Right lung (tissue), 2 donors: ENCODE measurements at regions not wholly inside any gene's neighbourhood (a gene's known extent, or its start where the extent isn't known, plus 50 kb on each side); places are given as distances from the start of the nearest gene placed in this dataset.
"Not testable (repeated sequence)": the region's sequence is repeated elsewhere in the genome, so short reads cannot be mapped to it uniquely, and the experiment has no call there.

ENCODE experiments used
- DNase-seq, 2 donors: peaks; one replicate each; pipeline ENCODE4 v3.0.0-alpha.2; 2013

DNA sequence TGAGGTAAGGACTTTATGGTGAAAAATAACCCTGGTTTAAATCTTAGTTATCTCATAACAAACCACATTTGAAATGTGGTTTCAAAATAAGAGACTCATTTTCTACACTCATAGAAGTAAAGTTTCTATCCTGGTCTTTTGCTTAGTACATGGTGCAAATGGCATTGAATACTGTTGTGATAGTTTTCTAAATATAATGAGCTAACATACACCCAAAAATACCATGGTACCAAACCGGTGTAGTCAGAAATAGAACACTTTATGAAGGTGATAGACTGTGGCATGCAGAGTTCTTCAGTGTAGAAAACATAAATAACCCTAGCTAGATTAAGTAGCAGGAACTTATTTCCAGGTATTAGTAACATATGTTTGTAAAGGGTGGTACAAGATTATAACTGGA is 629.4 kb downstream of the PLOD2 start:
- no peak for DNase-seq

DNA sequence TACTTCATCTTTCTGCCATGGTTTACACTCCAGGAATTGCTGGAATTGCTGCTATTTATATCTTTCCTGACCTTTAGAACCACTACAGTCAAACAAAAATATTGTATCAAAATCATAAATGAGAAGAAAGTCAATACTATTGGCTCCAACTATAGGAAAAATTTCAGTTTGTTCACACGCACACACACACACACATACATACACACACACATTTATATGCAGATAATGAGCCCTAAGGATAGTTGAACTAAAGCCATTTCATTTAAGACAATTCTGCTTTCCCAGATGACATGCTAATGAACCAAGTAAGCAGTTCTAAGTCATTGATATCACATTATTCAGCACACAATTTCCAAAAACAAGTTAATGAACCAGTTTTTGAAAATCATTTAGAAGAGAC is 627.3 kb downstream of the PLOD2 start:
- peak; percentile 36 to 38 for DNase-seq

DNA sequence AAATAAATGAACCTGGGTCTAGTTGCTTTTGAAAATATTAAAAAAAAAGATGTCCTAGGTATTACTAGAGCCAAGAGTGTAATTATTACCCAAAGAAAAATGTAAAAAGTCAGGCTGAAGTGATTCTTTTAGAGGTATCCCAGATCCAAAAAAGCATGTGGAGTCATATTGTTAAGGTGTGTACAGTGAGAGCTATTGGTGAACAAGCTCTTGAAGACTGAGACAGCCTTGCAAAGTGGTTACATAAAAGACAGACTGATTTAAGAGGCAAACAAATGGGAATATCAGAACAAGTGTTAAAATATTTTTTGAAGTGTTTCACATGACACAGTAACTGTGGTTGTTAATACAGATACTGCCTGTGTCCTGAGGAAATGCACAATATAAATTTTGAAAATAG is 624.5 kb downstream of the PLOD2 start:
- DNase-seq = no peak

DNA sequence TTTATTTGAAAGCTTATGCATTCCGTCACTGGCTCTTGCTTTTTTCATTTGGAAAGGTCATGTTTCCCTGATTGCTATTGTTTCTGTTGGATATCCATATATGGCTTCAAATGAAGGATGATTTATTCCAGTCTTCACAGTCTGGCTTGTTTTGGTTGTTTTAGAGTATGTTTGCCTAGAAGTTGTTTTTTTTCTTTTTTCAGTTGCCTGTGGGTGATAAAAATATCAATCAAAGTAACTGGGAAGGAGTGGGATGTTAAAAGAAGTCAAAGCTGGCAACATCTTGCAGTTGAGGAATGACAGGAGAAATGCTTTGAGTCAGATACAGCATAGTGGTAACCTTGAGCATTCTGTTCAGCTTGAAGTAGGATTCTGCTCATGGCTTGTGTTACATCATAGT is 610.5 kb downstream of the PLOD2 start:
- no peak for DNase-seq

DNA sequence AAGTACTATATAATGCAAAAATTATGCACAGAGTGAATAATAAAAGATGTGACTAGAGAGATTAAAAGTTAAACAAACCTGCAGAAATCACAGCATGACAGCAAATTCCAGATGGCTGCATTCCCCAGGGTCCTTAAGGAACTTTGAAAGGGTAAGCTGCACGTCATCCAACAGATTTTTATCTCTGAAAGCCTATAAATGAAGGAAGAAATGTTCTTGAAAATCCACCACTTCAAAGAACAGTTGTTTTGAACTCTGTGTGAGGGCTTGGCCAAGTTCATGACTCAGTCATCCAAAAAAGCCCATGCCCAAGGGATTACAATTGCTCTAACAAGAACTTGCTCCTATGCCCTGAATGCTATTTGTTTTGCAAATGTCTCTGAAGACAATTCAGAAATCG is 603.6 kb downstream of the PLOD2 start:
- DNase-seq = peak in 1 of 2 donors; percentile 6

DNA sequence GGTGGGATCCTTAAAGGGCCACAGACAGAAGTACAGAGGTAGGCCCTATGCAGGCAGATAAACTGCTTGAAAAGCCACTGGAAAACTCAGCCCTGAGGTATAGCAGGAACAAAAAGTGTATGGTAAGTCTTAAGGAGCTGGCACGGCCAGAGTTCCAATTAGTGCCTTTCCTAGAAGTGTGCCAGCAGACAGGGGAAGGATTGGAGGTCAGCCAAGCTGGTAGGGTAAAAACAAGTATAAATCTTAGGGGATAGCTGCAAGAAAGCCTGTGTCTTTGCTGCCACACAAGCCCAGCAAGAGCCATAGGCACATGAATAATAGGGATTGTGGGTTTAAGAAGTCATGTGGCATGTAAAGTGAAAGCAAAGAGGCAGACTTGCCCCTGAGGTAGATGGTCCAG is 582.5 kb downstream of the PLOD2 start:
- no peak for DNase-seq

DNA sequence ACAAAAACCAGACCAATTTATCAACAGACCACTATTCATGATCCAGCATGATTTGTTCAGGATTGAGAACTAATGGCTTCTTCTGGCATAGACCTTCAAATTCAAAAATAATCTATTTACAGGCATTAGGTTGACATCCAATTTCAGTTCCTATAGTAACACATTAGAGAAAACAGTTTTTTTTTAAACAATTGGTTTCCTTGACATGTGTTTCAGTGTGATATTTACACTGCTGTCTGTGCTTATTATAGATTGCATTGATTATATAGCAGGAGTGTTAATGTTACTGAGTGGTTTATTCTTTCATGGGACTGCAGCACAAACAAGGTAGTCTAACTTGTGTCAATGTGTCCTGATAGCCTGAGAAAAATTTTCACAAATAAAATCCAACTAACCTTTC is 579.3 kb downstream of the PLOD2 start:
- DNase-seq = no peak

DNA sequence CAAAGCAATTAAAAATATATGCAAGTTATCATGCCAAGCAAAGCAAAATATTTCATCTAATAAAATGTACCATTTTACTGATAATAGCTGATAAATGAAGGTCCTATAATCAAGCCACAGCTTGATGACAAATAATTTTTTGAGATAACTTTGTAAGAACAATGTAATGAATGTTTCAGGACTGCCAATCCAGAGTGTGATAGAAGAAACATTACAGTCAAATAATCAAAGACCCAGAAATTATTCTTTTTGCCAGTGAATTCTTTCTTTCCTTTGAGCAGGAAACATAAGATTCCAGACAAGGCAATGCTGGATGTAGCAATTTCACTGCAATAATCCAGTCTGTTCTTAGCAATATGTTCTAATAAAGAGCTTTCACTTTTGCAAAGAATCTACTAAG is 556.1 kb downstream of the PLOD2 start:
- peak; percentile 12 to 20 for DNase-seq

DNA sequence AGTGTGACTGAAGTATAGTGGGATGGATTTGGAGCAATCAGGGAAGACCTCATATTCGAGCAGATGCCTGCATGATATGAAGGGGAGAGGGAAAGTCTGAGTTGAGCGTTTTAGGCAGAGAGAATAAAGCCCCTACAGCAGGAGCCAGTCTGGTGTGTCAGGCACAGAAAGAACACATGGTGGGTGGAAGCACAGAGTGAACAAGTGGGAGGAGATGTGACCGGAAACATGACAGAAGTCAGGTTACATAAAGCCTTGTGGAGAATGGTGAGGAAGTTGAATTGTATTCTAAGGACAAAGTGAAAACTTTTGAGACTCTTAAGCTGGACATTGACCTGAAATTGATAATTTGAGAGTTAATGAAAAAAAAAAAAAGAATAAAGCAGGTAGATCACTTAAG is 541.0 kb downstream of the PLOD2 start:
- DNase-seq = no peak

DNA sequence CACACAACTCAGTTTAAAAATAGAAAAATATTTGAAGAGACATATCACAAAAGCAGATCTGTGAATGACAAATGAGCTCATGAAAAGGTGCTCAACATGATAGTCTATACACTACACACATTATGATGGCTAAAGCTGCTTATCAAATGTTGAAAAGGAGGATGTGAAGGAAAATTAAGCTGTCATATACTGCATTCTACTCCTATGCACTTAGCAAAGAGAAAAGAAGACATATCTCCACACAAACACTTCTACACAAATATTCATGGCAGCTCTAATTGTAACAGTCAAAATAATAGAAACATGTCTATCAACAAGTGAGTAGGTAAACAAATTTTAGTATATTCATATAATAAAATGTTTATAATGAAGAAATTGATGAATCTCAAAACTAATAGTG is 540.5 kb downstream of the PLOD2 start:
- DNase-seq = no peak

DNA sequence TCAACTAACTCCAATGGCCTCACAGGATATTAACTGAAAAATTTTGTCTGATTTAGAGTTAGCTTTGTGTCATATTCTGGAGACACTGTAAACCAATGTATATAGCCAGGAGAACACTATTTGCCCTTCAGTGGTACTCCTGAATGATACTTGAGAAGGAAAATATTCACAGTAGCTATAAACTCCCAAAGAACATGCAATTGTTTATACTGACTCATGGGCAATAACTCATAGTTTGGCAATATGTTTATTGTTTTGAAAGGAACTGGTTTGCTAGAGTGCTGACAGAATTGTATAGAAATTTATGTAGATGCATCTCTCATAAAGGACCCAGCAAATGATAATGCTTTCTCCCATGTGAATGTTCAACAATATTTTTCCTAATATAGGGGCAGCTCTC is 537.6 kb downstream of the PLOD2 start:
- DNase-seq = no peak

DNA sequence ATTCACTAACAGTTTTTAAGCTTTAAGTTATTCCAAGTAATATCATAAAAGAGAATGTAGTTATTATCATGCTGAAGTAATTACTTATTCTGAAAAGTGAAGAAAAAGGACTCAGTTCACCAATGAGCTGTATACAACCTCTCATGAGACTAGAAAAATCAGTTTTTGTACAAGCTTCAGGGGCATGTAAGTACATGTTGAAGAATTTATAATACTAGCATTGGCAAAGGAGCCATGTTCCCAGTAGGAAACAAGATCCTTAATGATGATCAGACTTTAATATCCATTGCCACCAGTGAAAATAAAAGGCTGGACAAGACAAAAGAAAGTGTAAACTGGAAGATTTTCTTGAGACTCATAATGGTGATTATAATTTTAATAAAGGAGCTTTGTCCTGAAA is 532.8 kb downstream of the PLOD2 start:
- DNase-seq = no peak

DNA sequence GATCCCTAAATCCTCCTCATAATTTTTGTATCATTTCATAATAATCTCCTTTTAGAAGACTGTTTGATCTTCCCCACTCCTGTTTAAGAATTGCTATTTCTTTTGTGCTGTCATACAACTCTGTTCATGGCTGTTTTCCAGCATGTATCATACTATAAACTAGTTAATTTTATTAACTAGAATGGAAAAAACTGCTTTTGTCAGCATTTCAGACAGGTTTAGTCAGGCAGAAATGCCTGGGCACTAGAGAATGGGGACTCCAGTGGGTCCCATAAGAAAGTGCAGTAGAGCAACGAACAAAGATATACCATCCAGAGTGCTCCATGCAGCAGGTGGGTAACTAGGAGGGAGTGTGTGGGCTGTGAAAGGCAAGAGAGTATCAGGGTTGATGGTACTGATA is 523.9 kb downstream of the PLOD2 start:
- no peak for DNase-seq

DNA sequence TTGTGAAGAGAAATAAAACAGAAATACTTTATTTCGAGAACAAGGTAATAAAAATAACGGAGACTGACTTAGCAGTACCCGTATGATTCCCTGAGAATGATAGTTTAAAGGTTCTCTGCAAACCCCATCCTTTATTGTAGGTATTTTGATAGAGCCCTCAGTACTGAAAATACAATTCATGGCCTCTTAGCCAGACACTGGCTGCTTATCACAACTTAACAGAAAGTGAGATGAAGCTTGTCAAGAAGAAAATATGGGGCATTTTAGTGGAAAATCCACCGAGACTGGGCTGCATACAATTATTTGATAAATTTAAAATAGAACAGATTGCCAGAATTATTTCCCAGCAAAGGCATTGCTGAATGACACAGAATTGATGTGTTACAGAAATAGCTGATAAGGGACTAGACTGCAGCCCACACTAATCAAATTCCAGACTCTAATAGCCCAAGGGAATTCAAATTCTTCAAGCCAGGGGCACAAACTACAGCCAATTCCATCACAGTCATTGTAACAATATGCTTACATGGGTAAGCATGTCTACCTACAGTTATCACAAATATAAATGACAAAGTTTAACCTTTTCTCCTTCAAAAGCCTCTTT is 521.9 kb downstream of the PLOD2 start:
- DNase-seq = no peak

DNA sequence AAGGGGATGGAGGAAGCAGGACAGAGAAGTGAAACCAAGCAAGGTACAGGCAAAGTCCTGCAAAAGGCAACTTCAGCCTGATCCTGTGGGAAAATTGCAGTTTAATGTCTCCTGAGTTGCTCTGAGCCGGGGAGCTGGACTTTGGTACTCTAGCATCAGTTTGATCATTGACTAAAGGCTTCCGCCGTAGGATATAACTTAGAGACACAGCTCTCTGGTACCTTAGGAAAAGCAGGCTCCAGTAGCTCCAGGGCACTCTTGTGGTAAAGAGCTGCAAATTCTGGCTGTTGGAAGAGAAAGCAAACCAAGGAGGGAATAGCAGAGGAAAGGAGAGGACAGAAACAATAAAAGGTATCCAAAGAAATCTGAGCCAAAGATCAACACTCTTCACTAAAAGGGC is 521.1 kb downstream of the PLOD2 start:
- no peak for DNase-seq

DNA sequence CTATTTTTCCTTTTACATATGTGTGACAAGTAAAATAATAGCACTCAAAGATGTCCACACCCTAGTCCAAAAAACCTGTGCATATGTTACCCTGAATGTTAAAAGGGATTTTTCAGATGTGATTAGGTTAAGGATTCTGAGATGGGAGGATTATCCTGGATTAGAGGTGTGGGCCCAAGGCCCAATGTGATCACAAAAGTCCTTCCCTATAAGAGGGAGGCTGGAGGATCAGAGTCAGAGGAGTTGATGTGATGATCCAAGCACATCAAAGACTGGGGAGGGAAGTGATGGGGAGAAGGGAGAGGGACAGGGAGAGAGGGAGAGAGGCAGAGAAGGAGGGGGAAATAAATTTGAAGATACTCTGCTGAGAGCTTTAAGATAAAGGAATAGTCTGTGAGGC is 512.6 kb downstream of the PLOD2 start:
- no peak for DNase-seq

DNA sequence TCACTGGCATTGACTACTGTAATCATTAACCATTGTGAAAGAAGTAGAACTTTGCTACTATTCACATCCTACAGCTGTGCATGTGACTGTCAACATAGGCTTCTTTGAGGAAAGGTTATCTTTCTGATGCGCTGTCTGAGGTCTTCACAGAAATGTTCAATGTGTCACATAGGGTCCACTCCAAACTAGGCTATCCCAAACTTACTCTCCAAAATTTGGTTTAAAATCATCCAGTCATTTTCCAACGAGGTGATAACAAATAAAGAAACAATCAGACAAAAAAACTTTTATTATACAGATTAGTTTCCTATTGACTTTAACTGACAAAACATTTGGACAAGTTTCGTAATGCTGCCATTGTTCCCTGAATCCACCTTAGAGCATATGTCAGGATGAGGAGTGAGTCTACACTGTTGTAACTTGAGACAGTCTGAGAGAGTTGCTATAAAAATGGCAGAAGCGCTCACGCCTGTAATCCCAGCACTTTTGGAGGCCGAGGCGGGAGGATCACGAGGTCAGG is 511.6 kb downstream of the PLOD2 start:
- no peak for DNase-seq

DNA sequence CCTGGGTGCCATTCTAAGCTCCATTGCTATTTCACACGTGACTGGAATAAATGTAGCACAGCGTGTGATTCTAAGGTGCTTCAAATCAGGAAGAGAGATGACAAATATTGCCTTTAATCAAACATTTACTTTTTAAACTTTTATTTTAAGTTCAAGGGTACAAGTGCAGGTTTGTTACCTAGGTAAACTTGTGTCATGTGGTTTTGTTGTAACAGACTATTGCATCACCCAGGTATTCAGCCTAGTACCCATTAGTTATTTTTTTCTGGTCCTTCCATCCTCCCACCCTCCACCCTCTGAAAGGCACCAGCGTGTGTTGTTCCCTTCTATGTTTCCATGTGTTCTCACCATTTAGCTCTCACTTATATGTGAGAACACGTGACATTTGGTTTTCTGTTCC is 510.8 kb downstream of the PLOD2 start:
- no peak for DNase-seq

DNA sequence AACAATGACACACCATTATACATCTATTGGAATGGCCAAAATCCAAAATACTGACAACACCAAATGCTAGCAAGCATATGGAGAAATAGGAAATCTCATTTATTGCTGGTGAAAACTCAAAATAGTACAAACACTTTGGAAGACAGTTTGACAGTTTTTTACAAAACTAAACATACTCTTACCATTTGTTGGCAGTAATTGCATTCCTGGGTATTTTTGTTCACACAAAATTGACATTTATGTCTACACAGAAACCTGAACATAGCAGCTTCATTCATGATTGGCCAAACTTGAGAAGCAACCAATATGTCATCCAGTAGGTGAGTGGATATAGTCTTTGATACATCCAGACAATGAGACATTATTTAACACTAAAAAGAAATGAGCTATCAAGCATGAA is 489.9 kb downstream of the PLOD2 start:
- DNase-seq = no peak

DNA sequence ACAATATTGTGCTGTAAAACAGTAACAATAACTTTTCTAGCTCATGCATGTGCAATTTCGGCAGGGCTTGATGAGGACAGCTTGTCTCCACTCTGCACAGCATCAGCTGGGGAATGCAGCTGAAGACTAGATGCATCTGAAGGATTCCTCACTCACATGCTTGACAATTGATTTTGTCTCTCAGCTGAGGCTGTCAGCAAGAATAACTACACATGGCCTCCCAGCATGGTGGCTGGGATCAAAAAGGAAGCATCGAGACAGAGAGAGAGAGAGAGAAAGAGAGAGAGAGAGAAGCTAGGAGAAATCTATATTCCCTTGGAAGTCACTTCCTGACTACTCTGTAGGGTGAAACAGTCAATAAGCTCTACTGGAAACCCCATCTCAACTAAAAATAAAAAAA is 487.1 kb downstream of the PLOD2 start:
- no peak for DNase-seq

DNA sequence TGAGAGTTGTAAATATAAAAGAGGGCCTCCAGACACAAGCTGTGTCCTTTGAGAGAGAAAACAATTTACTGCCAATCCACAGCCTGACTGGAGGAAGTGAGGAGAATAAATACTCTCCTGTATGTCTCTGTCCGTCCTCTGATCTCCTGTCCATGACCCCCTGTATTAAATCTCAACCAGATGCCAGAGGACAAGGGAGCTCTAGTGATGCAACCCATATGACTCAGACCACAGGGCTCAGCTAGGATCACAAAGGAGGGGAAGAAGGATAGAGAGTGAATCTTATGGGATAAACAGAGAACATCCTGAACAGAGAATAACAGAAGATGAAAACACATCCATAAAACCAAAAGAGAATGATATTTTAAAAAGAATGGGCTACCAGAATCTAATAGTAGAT is 482.6 kb downstream of the PLOD2 start:
- no peak for DNase-seq

DNA sequence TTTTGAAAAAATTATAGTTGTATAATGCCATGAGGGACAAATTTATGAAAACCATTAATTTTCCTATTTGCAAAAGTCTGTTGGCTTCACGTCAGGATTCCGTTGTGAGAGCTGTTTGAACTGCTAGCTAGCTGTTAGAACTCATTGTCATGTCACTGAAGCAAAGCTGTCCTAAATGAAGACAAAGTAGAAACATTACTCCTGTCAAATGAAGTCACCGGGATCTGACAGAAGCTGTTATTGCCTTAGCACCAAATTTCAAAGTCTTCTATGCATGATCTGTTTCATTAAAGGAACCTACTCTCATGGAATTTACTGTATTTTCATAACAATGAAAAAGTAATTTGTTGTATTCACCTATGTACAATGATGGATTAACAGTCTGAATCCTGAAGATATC is 479.8 kb downstream of the PLOD2 start:
- DNase-seq = no peak

DNA sequence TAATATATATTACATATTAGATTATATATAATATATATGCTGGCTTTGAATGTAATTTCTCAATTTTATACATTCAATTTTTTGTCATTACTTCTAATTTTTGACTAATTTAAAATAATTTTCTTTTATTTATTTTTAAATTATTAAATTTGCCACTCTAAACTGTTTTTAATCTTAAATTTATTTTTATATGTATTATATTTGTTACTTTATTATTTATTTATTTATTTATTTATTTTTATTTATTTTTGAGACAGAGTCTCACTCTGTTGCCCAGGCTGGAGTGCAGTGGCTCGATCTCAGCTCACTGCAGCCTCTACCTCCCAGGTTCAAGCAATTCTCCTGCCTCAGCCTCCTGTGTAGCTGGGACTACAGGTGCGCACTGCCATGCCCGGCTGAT is 473.0 kb downstream of the PLOD2 start:
- DNase-seq = not testable (repeated sequence)

DNA sequence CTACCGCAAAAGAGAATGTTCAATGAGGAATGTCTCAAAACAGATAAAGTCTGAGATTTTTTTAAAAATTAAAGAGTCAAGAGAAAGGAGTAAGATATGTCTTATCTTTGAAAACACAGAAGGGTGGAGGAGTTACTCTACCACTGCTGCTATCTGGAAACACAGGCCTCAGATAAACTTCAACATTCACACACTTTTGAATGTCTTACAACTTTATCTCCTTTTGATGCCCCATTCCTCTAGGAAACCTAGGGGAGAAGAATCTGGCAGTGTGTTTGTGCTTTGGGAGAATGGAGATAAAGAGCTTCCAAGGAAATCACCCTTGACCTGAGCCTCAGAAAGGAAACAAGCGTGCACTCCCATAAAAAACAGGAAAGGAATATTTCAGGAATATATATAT is 468.2 kb downstream of the PLOD2 start:
- DNase-seq = no peak

DNA sequence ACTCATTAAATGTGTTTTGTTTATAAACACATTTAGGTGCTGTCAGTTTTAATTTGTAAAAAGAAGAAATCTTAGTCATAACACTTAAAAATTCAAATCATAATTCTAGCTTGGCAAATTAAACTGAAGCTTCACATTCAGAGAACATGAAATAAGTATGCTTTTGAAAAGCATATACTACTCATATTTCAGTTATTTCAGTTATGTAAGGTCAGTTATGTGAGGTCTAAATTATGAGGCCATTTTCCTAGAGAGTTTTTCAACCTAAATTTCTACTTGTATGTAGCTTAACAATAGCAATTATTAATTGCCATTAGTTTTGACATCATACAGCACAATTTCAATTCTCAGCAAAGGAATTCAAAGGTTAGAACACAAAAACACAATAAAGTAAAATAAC is 465.0 kb downstream of the PLOD2 start:
- DNase-seq = no peak
